ENCODE measurements at regions not wholly inside any gene's neighbourhood (a gene's known extent, or its start where the extent isn't known, plus 50 kb on each side); places are given as distances from the start of the nearest gene placed in this dataset.

- Histone ChIP-seq H3K9me3 (ENCODE audit: control insufficient read depth, insufficient read depth, low read depth, low read length) (no peaks in the 10 kb centered on the region), H3K27ac (ENCODE audit: insufficient read depth, low read length) (no peak overlapping the region), H2AFZ (ENCODE audit: low read length) (no peak overlapping the region), H3K79me2 (ENCODE audit: control insufficient read depth, insufficient read depth, low read length) (no peaks in the 10 kb centered on the region), H3K27me3 (ENCODE audit: control insufficient read depth, insufficient read depth, low read length) (peaks cover 13% of the 10 kb centered on the region), H3K9ac (ENCODE audit: insufficient read depth, low read length) (no peak overlapping the region), H3K4me1 (ENCODE audit: control insufficient read depth, extremely low read depth, insufficient read depth, low read length) (no peaks in the 10 kb centered on the region), H4K20me1 (ENCODE audit: control insufficient read depth, extremely low read depth, insufficient read depth, low read length) (no peaks in the 10 kb centered on the region), H3K4me2 (ENCODE audit: extremely low read depth, insufficient read depth, low read length) (no peak overlapping the region), H3K36me3 (ENCODE audit: control insufficient read depth, insufficient read depth, low read length) (no peaks in the 10 kb centered on the region), H3K4me3 (replicated peaks in 1 of 4; ENCODE audit: control extremely low read depth in 1 of 4, insufficient read depth in 1 of 4, low read depth in 3 of 4, low read length in 4 of 4) (no peak overlapping the region)
- TF ChIP-seq EZH2 (IDR thresholded peaks at IDR 0.05; ENCODE audit: low read length, missing control alignments) (no peak), CTCF (conservative IDR thresholded peaks at IDR 0.05 in 1 of 2, IDR thresholded peaks at IDR 0.05 in 1 of 2; ENCODE audit: low read depth in 1 of 2, low read length in 2 of 2) (no peak)
- no peak for DNase-seq (ENCODE audit: low read depth in 2 of 2)
Measured at GRCh38 chr22:19626666-19627065, 87.6 kb upstream of the SEPTIN5 start.

- no peaks in the 10 kb centered on the region for H3K4me1 ChIP-seq (ENCODE audit: control insufficient read depth, extremely low read depth, insufficient read depth, low read length)
- TF ChIP-seq CTCF (conservative IDR thresholded peaks at IDR 0.05 in 1 of 2, IDR thresholded peaks at IDR 0.05 in 1 of 2; ENCODE audit: low read depth in 1 of 2, low read length in 2 of 2) = no peak
- no peak for TF ChIP-seq EZH2 (IDR thresholded peaks at IDR 0.05; ENCODE audit: low read length, missing control alignments)
- H3K4me2 ChIP-seq (ENCODE audit: extremely low read depth, insufficient read depth, low read length) = no peak overlapping the region
Measured at GRCh38 chr22:19628038-19628776, 86.1 kb upstream of the SEPTIN5 start.

GRCh38 chr22:19629331-19629719 lies 85.0 kb upstream of the SEPTIN5 start:
- Histone ChIP-seq H3K4me1 (ENCODE audit: control insufficient read depth, extremely low read depth, insufficient read depth, low read length) (no peaks in the 10 kb centered on the region), H3K36me3 (ENCODE audit: control insufficient read depth, insufficient read depth, low read length) (no peaks in the 10 kb centered on the region), H2AFZ (ENCODE audit: low read length) (no peak overlapping the region), H3K79me2 (ENCODE audit: control insufficient read depth, insufficient read depth, low read length) (no peaks in the 10 kb centered on the region), H4K20me1 (ENCODE audit: control insufficient read depth, extremely low read depth, insufficient read depth, low read length) (no peaks in the 10 kb centered on the region), H3K9me3 (ENCODE audit: control insufficient read depth, insufficient read depth, low read depth, low read length) (no peaks in the 10 kb centered on the region), H3K27me3 (ENCODE audit: control insufficient read depth, insufficient read depth, low read length) (peaks cover 3% of the 10 kb centered on the region), H3K4me3 (replicated peaks in 1 of 4; ENCODE audit: control extremely low read depth in 1 of 4, insufficient read depth in 1 of 4, low read depth in 3 of 4, low read length in 4 of 4) (no peak overlapping the region), H3K4me2 (ENCODE audit: extremely low read depth, insufficient read depth, low read length) (no peak overlapping the region), H3K27ac (ENCODE audit: insufficient read depth, low read length) (no peak overlapping the region), H3K9ac (ENCODE audit: insufficient read depth, low read length) (no peak overlapping the region)
- no peak for TF ChIP-seq EZH2 (IDR thresholded peaks at IDR 0.05; ENCODE audit: low read length, missing control alignments)
- no peak for TF ChIP-seq CTCF (conservative IDR thresholded peaks at IDR 0.05 in 1 of 2, IDR thresholded peaks at IDR 0.05 in 1 of 2; ENCODE audit: low read depth in 1 of 2, low read length in 2 of 2)
- DNase-seq (ENCODE audit: low read depth in 2 of 2) = no peak

More at GRCh38 chr22:19628038-19628776, 86.1 kb upstream of the SEPTIN5 start:
- no peaks in the 10 kb centered on the region for H4K20me1 ChIP-seq (ENCODE audit: control insufficient read depth, extremely low read depth, insufficient read depth, low read length)
- DNase-seq (ENCODE audit: low read depth in 2 of 2) = no peak
- H3K27ac ChIP-seq (ENCODE audit: insufficient read depth, low read length) = no peak overlapping the region
- no peak overlapping the region for H3K9ac ChIP-seq (ENCODE audit: insufficient read depth, low read length)
- H3K9me3 ChIP-seq (ENCODE audit: control insufficient read depth, insufficient read depth, low read depth, low read length) = no peaks in the 10 kb centered on the region
- peaks cover 3% of the 10 kb centered on the region for H3K27me3 ChIP-seq (ENCODE audit: control insufficient read depth, insufficient read depth, low read length)
- no peak overlapping the region for H3K4me3 ChIP-seq (replicated peaks in 1 of 4; ENCODE audit: control extremely low read depth in 1 of 4, insufficient read depth in 1 of 4, low read depth in 3 of 4, low read length in 4 of 4)
- no peaks in the 10 kb centered on the region for H3K79me2 ChIP-seq (ENCODE audit: control insufficient read depth, insufficient read depth, low read length)
- no peak overlapping the region for H2AFZ ChIP-seq (ENCODE audit: low read length)
- no peaks in the 10 kb centered on the region for H3K36me3 ChIP-seq (ENCODE audit: control insufficient read depth, insufficient read depth, low read length)

Data from fibroblast of lung (primary cell).